ENCODE measurements at regions not wholly inside any gene's neighbourhood (a gene's known extent, or its start where the extent isn't known, plus 50 kb on each side); places are given as distances from the start of the nearest gene placed in this dataset.
"Not testable (repeated sequence)": the region's sequence is repeated elsewhere in the genome, so short reads cannot be mapped to it uniquely, and the experiment has no call there.

GRCh38 chr2:84169871-84170270 is 289.2 kb downstream of the SUCLG1 start:
- BruUV-seq (replicated peaks), result no TSS peak
- ChIA-PET POLR2A (ENCODE audit: low non-redundant PET) (no interaction called here), CTCF (no interaction called here)
- Histone ChIP-seq H3K27me3 (replicated peaks; ENCODE audit: insufficient read depth, low read depth, low read length, poor library complexity) (no peaks in the 10 kb centered on the region), H3K36me3 (ENCODE audit: insufficient read depth, low read length, poor library complexity, severe bottlenecking) (no peaks in the 10 kb centered on the region), H3K4me3 (ENCODE audit: low read depth, low read length, poor library complexity, severe bottlenecking) (no peak overlapping the region), H3K4me1 (ENCODE audit: insufficient read depth, low read length, poor library complexity, severe bottlenecking) (no peaks in the 10 kb centered on the region), H3K9me3 (ENCODE audit: low read depth, low read length, poor library complexity, severe bottlenecking) (no peaks in the 10 kb centered on the region), H3K27ac (ENCODE audit: low read depth, low read length, poor library complexity, severe bottlenecking) (no peak overlapping the region)
- no peak for DNase-seq (ENCODE audit: low spot score)
- no peak for TF ChIP-seq CTCF (conservative IDR thresholded peaks at IDR 0.05; ENCODE audit: low read depth, low read length)
- no peak for TF ChIP-seq EZH2 (IDR thresholded peaks at IDR 0.05; ENCODE audit: borderline replicate concordance, low read depth, low read length, poor library complexity, severe bottlenecking)
- intact Hi-C loops (cut with micrococcal nuclease; ENCODE audit: unreplicated experiment), result no loop called here

GRCh38 chr2:84168552-84168951 is 290.5 kb downstream of the SUCLG1 start:
- intact Hi-C loops (cut with micrococcal nuclease; ENCODE audit: unreplicated experiment); DNase-seq (ENCODE audit: low spot score); H3K27me3 ChIP-seq (replicated peaks; ENCODE audit: insufficient read depth, low read depth, low read length, poor library complexity); H3K36me3 ChIP-seq (ENCODE audit: insufficient read depth, low read length, poor library complexity, severe bottlenecking); H3K4me3 ChIP-seq (ENCODE audit: low read depth, low read length, poor library complexity, severe bottlenecking); H3K4me1 ChIP-seq (ENCODE audit: insufficient read depth, low read length, poor library complexity, severe bottlenecking); POLR2A ChIA-PET (ENCODE audit: low non-redundant PET); H3K27ac ChIP-seq (ENCODE audit: low read depth, low read length, poor library complexity, severe bottlenecking); BruUV-seq (replicated peaks); H3K9me3 ChIP-seq (ENCODE audit: low read depth, low read length, poor library complexity, severe bottlenecking); CTCF ChIA-PET: not testable (repeated sequence)

- no peak for DNase-seq (ENCODE audit: low spot score)
These were observed 293.8 kb downstream of the SUCLG1 start for GRCh38 chr2:84165256-84165655.

More at GRCh38 chr2:84165256-84165655, 293.8 kb downstream of the SUCLG1 start:
- no peak overlapping the region for H3K27ac ChIP-seq (ENCODE audit: low read depth, low read length, poor library complexity, severe bottlenecking)
- H3K27me3 ChIP-seq (replicated peaks; ENCODE audit: insufficient read depth, low read depth, low read length, poor library complexity), result no peaks in the 10 kb centered on the region
- TF ChIP-seq CTCF (conservative IDR thresholded peaks at IDR 0.05; ENCODE audit: low read depth, low read length), result no peak
- TF ChIP-seq EZH2 (IDR thresholded peaks at IDR 0.05; ENCODE audit: borderline replicate concordance, low read depth, low read length, poor library complexity, severe bottlenecking), result no peak
- H3K36me3 ChIP-seq (ENCODE audit: insufficient read depth, low read length, poor library complexity, severe bottlenecking), result no peaks in the 10 kb centered on the region
- H3K4me1 ChIP-seq (ENCODE audit: insufficient read depth, low read length, poor library complexity, severe bottlenecking), result no peaks in the 10 kb centered on the region
- ChIA-PET CTCF (no interaction called here), POLR2A (ENCODE audit: low non-redundant PET) (no interaction called here)
- intact Hi-C loops (cut with micrococcal nuclease; ENCODE audit: unreplicated experiment), result no loop called here
- H3K4me3 ChIP-seq (ENCODE audit: low read depth, low read length, poor library complexity, severe bottlenecking), result no peak overlapping the region
- no TSS peak for BruUV-seq (replicated peaks)
- H3K9me3 ChIP-seq (ENCODE audit: low read depth, low read length, poor library complexity, severe bottlenecking), result no peaks in the 10 kb centered on the region

All from A673 (cell line).